ENCODE measurements at regions not wholly inside any gene's neighbourhood (a gene's known extent, or its start where the extent isn't known, plus 50 kb on each side); places are given as distances from the start of the nearest gene placed in this dataset.

DNA sequence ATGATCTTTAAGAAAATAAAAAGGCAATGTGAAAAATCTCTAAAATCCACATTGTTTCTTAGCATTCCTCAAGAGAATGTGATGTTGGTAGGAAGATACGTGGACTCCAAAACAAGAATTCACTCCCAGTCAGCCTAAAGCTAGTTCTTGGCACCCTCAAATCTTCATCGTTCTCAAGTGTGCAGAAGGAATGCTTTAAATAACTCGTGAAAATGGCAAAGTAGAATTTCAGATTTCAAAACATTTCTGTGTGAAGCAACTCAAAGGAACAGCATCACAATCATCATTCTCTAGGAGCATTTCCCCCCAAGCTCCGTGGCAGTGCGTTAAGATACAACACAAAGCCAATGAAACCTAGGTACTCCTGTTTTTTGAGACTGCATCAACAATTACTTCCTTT, 185.1 kb upstream of the DMAC1 start:
- no peak for DNase-seq (ENCODE audit: low spot score)

DNA sequence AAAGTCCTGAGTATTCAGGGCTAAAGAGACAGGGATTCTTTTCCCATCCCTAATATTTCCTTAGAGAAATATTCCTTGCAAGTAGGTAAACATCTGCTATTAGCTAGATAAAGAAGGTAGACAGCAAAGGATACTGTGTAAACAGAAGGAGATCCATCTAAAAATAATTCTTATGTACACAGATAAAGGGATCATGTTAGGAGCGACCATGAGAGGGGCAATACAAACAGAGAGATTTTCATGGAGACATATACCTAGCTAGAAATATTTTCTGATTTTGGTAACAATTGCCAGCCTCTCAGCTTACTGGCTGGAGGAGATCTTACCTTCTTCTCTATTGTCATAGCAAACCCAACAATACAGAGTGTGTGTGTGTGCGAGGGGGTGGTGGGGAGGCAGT, 184.6 kb upstream of the DMAC1 start:
- DNase-seq (ENCODE audit: low spot score): no peak

DNA sequence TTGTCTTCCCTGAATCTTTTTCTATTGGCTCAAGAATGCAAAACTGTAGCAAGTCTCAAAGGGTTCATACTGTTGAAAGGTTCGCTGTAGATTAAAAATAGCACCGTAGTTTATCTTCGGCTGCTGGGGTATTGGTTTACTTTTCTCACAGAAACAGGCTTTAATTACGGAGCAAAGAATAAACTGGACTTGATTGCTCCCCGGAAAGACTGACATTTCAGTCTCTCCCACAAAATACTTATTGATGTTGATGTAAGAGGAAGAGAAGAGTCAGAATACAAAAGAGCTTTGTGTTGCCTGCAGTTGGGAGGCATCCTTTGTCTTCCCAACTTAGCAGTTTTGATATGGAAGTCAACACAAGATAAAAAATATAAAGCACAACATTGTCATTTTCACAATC, 183.9 kb upstream of the DMAC1 start:
- DNase-seq (ENCODE audit: low spot score): no peak

DNA sequence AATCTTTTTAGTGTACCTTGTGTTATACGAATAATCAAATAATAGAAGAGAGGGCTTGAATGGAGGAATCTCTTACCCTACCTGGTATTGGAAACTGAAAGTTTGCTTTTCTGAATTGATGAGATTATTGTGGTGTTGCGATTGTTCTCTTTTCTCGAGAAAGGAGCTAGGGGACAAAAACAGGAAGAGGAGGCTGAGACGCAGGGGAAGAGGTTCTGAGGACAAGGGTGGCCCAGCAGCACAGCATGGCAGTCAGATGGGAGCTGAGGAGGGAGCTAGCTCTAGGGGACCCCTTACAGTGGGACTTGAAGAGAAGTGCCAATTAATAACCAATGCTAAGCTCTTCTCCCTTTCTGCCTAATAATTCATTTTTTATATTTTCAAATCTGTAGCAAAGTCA, 183.3 kb upstream of the DMAC1 start:
- no peak for DNase-seq (ENCODE audit: low spot score)

DNA sequence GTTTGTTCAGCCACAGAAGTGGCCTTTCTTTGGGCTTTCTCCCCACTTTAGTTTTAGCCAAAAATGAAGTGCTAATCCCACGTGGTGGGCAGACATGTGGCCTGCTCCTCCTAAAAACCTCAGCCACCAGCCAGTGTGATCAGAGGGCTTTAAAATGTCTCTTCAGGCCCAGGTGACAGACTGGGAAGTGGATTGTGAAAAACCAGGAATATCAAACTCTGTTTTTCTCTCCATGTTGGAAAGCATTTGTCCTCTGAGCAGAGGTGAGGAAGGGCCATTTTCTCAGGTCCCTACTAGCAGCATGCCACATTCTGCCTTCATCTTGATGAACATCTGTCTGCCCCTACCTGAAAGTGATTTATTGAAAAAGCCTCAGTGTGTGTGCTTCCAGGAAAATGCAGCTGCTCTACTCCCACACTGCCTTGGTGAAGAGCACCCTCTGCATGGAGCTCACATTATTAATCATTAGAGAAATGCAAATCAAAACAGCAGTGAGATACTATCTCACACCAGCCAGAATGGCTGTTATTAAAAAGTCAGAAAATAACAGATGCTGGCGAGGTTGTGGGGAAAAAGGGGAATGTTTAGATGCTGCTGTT, 181.2 kb upstream of the DMAC1 start:
- no peak for DNase-seq (ENCODE audit: low spot score)

DNA sequence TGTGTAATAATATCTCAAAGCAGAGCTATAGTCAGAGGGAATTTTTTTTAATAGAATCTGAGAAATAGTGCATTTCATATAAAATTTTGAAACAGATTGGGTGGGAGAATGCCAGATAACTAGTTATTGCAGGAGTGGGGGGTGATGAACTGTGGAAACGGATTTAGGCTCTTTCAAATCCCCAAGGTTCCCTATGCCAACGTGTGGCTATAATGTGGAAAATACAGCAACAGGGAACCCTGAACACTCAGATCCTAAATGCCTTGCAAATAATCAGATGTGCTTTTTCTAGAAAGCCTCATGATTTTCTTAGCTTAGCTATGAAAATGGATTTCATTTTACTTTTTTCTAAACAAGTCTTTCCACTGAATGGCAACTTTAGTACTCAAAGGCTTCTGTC, 180.5 kb upstream of the DMAC1 start:
- no peak for DNase-seq (ENCODE audit: low spot score)

DNA sequence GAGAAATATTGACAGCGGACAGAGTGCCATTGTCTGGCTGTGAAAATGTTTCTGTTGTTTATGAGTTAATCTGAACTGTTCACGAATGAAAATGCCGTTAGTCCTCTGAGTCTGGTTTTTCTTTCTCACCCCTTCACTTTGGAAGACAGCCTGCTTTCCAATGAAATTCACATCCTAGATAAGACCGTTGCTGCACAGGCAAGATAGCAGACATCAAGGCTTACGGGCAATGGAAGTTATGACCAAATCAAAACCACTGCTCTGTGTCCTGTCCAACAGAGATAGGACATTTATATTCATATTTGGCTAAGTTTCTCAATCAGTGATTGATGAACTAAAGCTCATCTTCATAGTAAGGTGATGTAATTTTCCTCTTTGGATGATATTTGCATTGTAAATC, 180.0 kb upstream of the DMAC1 start:
- no peak for DNase-seq (ENCODE audit: low spot score)

DNA sequence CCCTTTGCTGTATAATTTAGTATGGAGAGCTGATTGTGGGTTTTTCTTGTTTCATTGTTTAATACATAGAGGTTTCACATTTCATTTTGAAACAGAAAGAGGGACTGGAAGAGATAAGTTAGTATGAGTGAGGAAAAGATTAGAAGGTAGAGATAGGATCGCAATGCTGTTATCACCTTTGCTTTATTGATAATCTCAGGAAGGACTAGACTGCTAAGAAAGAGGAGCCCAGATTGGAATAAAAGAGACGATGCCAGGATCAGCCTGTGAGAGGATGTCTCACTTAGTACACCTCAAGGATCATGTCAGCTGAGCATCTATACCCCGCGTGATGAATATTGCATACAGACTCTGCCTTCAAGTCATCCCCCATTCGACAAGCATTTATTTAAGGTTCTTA, 178.0 kb upstream of the DMAC1 start:
- no peak for DNase-seq (ENCODE audit: low spot score)

DNA sequence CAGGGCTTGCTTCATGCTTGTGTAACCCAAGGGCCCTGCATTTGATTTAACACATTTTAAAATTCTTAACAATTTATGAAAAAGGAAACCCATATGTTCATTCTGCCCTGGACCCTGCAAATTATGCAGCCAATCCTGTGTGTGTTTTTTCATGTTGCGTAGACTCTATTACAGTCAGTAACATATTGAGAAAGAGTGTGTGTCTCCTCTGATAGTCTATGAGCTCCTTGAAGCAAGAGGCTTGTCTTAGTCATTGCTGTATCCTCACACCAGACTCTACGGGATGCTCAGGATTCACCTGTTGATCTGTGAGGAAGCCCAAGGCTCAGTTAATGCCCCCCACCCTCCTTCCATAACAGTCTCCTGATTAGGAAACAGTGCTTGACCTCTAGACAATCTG, 177.3 kb upstream of the DMAC1 start:
- no peak for DNase-seq (ENCODE audit: low spot score)

DNA sequence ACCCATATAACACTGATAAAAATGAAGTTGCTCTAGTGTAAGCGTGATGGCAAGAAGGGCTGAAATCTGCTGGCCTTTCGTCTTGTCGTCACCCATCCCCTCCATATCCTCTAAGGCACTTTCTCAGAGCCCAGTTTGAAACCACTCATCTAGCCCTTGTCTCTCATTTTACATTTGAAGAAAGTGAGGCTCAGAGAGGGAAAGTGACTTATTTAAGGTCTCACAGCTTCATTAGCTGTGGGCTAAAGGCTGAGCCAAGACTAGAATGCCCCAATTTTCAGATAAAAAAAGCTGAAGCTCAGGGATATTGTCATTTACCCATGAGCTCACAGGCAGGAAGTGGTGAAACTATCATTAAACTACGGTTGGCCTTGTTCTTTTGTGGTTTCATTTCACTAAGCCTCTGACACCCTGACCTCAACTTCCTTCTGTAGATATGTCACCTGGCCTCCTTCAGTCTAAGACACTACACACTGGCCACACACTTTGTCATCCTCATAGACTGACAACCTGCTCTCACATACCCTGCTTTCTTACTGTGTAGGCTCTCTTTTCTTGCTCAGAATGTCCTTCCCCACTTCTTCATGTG, 176.7 kb upstream of the DMAC1 start:
- no peak for DNase-seq (ENCODE audit: low spot score)

DNA sequence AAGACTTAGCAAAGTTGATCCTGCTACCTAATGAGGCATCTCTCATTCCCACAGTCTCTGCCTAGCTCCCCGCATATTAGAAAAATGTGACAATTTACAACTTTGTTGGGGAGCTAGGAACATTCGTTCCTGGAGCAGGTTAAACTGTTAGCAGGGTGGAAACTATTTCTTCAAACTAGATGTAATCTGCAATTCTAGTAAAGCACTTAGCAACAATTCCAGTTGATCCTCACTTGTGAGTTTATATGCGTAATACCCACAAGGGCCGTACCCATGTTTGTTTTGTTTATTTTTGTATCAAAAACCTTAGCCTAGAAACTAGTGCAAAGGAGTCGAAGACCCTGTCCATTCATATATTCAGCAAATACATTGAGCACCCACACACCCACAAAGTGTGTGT, 175.8 kb upstream of the DMAC1 start:
- no peak for DNase-seq (ENCODE audit: low spot score)

DNA sequence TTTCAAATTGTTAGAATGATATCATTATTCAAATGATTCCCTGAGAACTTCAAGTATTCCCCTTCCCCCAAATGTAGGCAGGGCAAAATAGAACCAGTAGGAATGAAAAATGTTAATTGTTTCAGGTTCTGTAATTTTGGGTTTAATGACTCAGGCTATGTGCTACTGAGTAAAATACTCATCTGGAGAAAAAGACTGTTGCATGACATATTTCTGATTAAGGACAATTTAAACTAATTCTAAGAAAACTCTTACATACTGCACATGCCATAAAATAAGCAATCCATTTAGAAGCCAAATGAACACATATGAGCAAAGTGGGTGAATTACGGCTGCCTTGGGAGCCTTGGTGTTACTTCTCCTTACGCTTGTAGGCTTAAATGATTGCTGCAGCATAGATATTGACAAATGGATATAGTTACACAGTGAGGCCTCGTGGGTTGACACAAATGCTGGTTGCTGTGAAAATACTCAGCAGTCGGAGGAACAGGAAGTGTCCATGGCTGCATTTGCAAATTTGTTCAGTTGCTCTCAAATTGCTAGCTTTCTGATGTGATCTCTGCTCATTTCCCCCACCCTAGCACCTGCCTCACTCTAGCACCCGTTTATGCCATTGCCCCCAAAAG, 174.9 kb upstream of the DMAC1 start:
- DNase-seq (ENCODE audit: low spot score): no peak

DNA sequence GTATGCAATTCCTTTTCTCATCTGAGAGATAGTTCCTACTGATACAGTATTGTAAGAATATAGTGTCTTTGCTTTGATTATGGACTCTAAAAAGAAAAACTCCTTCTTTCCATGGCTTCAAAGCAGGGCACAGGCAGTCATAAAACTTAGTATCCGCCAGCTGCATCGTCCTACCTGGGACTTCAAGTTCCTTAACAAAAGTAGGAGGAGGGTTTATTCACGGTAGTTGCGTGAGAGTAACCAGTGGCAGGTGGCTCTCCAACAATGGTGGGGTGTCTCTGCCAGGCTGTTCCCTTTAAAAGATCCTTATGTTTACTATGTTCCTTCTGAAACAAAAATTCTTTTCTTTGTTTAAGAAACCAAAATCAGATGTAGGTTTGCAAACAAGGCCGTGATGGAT, 173.5 kb upstream of the DMAC1 start:
- DNase-seq (ENCODE audit: low spot score): no peak

DNA sequence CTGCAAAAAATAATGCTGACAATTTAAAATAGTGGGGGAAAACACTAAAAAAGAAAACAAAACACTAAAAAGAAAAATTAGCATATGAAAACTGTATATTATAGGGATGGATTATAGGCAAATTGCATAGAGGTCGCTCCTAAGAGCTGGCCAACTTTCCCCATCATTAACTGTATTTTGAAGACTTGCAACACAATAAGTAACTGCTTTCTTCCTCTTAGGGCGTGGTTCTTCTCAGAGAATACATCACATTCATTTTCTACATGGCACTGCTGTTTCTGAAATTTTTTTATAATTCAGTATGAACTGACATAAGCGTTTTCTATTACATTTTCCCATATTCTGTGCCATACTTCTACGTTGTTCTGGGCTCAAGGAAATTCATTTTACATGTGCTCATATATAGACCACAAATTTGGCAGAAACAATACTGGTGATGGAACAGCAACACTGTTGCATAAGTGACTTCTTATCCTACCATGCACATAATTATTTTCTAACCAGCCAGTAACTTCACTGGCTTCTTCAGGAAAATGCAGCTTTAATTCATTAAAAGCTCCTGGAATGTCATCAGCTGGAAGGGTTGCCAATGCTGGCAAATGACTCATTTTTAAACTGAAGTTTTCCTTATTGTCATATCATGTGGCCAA, 171.2 kb upstream of the DMAC1 start:
- no peak for DNase-seq (ENCODE audit: low spot score)

DNA sequence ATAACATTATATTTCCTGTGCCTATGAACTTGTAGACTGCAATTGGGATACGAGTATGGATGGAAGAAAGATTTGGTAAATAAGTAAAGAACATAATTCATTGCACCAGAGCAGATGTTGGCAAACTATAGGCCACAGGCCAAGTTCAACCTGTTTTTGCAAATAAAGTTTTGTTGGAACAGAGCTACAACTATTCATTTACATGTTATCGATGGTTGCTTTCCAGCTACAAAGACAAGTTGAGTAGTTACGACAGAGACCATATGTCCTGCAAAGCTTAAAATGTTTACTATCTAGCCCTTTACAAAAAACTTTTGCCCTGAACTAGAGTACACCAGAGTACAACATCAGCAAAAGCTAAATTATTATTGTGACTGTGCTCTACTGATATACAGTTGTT, 169.1 kb upstream of the DMAC1 start:
- no peak for DNase-seq (ENCODE audit: low spot score)

DNA sequence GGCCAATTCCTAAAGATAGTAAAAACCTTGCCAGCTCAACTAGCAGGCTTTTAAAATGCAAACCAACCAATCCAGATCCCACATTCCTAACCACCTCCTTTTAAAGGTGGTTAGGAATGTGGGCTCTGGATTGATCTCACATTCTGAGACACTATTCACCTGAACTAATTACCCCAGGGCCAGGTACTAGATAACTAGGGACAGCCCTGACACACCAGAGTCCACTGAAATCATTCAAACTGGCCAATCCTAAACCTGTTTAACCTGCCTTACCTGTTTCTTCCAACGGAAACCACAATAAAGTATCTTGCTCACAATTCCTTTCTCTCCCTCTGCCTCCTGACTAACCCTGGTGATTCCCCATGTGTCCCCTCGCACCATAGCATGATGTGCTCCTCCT, 168.3 kb upstream of the DMAC1 start:
- no peak for DNase-seq (ENCODE audit: low spot score)

DNA sequence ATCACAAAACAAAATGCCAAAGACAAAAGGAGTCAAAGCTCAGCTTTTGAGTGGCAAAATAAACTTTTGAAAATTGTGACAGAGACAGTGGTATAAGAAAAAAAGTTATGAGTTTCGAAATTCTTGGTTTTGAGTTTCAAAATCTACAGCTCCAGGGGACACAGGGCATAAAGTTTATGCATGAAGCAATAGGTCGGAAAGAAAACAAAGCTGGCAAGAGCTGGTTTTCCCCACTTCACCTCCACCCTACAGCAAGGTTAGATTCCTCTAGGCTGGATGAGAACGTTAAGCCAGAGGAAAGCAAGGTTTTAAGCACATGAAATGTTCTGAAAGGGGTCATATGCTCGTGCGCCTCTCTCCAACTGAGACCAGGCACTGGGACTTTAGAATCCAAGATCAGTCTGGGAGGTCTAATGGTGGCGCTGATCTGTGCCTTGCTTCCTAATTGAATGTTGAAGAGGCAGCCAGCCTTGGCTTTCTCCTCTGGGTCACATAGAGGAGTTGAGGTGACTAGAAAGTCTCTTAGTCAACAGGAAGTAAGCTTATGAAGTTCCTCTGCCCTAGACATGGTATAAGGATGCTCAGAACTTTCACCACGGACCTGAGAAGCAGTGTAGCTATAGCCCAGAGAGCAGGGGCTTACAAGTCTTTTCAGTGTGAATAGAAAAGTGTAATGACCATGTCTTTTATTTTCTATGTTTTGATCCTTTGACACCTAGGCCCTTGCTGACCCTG, 167.7 kb upstream of the DMAC1 start:
- no peak for DNase-seq (ENCODE audit: low spot score)

DNA sequence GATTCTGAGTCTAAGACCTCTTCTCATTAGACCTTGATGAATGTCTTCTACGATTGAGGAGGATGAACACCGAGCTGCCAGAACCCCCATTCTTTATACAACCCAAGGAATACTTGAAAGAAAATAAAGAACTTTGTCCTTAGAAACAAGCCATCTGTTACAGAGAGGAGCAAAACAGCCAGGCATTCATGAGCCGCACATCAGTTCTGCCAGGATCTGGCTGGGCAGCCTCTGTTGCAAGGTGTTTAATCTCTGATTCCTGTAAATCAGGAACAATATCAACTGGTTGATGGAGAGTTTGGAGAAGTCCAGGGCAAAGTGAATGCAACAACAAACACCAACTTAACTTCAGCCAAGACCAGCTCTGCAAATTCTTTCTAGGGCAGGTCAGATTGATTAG, 165.5 kb upstream of the DMAC1 start:
- no peak for DNase-seq (ENCODE audit: low spot score)

DNA sequence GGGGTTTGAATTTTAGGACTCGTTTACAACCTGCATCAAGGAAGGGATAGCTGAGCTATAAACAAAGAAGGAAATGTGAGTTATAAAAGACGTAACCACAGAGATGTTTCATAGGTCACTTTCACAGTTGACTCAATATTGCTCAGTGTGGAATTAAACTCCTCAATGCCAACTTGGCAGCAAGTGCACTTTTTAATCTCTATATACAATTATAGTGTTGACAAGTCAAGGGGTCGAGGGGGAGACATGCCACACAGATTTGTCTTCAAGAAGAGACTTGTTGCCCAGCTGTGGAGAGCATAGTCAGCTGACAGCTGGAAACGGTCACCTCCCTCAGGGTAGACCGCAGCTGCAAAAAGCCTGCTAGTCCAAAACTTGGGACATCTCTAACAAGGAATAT, 163.4 kb upstream of the DMAC1 start:
- DNase-seq (ENCODE audit: low spot score): no peak

DNA sequence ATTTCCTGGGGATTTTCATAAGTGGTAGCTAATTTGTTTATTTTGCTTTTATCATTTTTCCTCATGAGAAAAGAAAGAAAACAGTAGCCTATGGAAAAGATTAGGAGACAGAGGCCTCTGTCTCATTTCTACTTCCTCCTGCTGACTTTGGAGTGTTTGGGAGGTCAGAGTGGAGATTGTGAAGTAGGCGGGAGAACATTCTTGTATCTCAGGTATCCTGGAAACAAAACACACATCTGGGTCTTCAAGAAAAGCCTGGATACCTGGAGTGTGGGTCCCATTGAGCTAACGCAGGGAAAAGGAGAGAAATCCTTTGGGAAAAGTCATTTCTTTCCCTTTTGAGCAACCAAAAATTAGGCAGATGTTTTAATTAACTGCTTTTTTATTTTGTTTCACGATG, 161.5 kb upstream of the DMAC1 start:
- DNase-seq (ENCODE audit: low spot score): no peak

DNA sequence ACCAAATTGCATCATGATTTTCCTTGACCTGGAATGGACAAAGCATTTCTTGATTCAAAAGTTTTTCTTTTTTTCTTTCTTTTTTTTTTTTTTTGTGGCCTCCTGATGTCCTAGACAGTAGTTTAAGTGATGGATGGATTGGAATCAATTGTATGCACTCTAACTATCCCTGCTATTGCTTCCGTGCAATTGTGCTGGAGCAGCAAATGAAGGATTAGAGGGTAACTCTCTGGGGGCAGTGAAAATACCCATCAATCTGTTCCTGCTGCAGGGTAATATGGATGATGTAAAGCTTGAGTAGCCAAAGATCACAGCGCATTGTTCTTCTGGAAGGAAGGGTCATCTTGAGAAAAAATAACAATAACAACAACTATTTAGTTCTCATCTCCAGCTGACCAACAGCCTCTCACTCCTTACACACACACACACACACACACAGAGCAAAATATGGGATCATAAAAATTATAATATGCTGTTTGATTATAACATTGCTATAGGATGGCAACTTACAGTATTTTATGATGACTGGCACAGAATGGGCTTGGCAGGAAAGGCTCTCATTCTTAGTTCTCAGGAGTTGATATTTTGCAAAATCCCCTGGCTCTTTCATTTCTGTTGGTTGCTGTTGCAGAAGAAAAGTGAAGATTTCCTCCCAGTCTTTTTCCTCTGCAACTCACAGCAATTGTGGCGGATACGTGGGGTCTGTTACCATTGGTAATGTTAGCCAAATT, 160.9 kb upstream of the DMAC1 start:
- no peak for DNase-seq (ENCODE audit: low spot score)

DNA sequence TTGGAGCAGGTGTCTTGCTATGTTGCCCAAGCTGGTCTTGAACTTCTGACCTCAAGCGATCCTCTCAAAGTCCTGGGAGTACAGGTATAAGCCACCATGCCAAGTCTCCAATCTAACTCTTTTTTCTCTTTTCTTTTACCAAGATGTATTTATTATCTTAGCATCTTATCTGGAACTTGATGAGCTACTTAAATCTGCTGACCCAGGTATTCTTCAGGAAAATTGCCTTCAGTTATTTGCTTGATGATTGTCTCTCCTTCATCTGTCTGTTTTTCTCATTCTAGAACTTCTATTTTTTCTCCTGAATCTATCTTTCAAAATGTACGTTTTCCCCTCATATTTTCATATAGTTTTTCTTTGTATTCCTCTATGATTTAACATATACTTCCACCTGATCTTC, 158.2 kb upstream of the DMAC1 start:
- no peak for DNase-seq (ENCODE audit: low spot score)
